Breast epithelium (tissue), 3 donors: ENCODE measurements at regions not wholly inside any gene's neighbourhood (a gene's known extent, or its start where the extent isn't known, plus 50 kb on each side); places are given as distances from the start of the nearest gene placed in this dataset.

Experiments
- CTCF ChIP-seq, 3 donors: fragments of 450-650 bp; IDR thresholded peaks; one replicate each; pipeline ENCODE4 v1.5.1; 2016 to 2017; ENCODE audit warnings: antibody characterized with exemption in 3 of 3, mild to moderate bottlenecking in 3 of 3, moderate library complexity in 3 of 3
- POLR2AphosphoS5 ChIP-seq, 3 donors: sonication (generic); formaldehyde crosslinking; IDR thresholded peaks; one replicate each; pipeline ENCODE4 v1.6.1; 2017; ENCODE audit warnings: antibody characterized with exemption in 3 of 3

DNA sequence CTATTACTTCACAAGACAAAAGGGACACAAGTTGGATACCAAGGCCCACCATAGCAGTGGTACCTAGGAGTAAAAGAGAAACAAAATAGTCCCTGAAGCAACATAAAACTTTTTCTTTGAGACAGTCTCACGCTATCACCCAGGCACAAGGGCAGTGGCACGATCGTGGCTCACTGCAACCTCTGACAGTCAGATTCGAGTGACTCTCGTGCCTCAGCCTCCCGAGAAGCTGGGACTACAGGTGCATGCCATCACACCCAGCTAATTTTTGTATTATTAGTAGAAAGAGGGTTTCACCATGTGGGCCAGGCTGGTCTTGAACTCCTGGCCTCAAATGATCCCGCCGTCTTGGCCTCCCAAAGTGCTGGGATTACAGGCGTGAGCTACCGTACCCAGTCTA, 59.0 kb upstream of the KCNMA1 start:
- TF ChIP-seq CTCF (IDR thresholded peaks at IDR 0.05) = no peak
- TF ChIP-seq POLR2AphosphoS5 (IDR thresholded peaks at IDR 0.05) = no peak
